GM18868 (cell line): ENCODE measurements at regions not wholly inside any gene's neighbourhood (a gene's known extent, or its start where the extent isn't known, plus 50 kb on each side); places are given as distances from the start of the nearest gene placed in this dataset.
"Not testable (repeated sequence)": the region's sequence is repeated elsewhere in the genome, so short reads cannot be mapped to it uniquely, and the experiment has no call there.

Source experiments
- ATAC-seq: cut with Tn5 transposase; IDR thresholded peaks from one replicate; pipeline ENCODE4 v1.9.1; 2021; ENCODE audit warnings: mild to moderate bottlenecking, moderate library complexity; ENCODE audit not compliant: unreplicated experiment

GRCh38 chr1:149635290-149635899, 51.7 kb downstream of the PPIAL4C start:
- not testable (repeated sequence) for ATAC-seq

DNA sequence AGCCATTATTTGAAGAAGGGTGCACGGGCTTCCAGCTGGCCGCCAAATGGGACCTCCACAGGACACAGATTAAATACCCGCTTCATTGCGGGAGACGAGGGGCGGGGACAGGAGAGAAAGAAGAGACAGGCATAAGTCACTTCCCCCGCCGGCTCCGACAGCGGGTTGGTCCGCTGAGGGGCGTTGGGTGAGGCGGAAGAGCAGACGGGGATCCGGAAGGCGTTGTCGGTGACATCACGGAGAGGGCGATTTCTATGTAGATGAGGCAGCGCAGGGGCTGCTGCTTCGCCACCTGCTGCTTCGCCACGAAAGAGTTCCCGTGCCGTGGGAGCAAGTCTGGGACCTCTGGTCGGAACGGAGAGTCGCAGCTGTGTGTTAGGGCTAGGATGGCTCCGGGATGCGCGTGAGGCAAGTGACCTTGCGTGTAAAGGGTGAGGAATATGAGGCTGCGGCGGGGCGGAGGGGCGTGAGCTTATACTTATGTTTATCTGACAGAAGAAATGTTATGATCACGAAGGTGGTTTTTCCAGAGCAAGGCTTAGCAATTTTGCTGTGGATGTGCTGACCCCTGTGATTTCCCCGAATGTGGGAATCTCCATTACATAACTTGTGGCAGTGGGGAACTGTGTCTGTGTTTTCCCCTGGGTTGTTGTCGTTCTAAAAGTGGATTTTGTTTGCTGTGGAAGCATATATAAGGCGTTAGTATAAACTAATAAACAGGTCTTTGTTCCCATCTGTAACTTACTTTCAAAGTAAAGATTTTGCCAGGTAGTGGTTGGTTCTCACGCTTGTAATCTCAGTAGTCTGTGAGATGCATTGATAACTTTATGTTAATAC, 52.9 kb downstream of the PPIAL4C start:
- ATAC-seq = peak; percentile 84

DNA sequence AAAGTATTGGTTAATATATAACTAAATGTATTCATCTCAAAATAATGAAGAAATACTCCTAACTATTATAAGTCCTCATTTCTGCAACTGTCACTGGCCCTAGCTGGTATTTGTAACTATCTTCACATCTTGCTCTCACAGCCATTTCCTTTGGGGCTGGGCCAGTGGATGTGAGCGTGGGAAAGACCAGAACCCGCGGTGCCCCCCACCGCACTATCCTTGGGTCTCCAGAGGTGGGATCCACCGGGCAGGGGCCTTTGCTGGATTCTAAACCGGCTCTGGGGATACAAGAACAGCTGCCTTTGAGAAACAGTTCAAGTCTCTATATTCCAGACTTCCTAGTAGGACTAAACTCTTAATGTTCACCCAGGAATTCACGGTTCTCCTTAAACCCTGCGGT, 54.8 kb downstream of the PPIAL4C start:
- ATAC-seq = not testable (repeated sequence)

GRCh38 chr1:149638901-149639658, 55.4 kb downstream of the PPIAL4C start:
- not testable (repeated sequence) for ATAC-seq

DNA sequence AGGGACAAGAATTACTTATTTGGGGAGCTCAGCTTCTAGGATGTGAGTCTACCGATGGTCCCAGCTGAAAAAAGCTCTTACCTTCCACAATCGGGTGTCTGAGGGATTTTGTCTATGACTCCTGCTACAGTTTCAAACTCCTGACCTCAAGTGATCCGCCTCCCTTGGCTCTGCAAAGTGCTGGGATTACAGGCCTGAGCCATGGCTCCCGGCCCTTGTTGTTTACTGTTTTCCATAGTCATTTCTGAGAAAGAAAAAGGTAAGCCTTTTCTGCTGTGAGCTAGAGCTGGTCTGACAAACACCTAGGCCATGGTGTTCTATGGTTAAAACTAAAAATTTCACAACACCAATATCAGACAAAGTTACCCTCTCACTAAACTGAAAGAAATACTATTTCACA, 57.5 kb downstream of the PPIAL4C start:
- not testable (repeated sequence) for ATAC-seq

GRCh38 chr1:149644818-149645217, 61.2 kb downstream of the PPIAL4C start:
- ATAC-seq = not testable (repeated sequence)

DNA sequence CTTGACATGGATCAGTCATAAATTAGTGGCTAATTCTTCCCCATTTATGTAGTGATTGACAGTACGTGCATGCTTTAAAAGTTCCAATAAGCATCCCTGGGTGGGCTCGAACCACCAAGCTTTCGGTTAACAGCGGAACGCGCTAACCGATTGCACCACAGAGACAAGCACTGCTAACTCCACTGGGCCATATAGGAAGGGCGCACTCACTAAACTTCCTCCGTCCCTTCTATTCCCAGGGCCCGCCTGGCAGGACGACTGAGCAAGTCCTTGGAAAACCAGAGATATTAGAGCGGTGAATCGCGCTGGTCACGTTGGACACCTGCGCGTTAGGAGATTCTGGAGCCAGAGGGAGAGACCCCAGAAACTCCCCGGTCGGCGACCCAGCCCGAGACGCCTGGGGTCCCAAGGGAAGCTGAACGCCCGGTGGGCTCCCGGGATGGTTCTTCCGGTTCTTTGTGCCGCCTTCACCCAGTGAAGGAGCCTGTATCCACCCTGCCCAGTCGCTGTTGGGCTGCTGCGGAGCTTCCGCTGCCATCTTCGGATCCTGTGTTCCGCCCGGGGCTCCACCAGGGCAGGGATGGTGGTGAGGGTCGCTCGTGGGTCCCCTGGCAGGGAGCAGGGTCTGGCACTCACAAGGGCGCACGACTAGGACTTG, 62.8 kb downstream of the PPIAL4C start:
- not testable (repeated sequence) for ATAC-seq

- not testable (repeated sequence) for ATAC-seq
These were observed 63.3 kb downstream of the PPIAL4C start for GRCh38 chr1:149647018-149647373.

DNA sequence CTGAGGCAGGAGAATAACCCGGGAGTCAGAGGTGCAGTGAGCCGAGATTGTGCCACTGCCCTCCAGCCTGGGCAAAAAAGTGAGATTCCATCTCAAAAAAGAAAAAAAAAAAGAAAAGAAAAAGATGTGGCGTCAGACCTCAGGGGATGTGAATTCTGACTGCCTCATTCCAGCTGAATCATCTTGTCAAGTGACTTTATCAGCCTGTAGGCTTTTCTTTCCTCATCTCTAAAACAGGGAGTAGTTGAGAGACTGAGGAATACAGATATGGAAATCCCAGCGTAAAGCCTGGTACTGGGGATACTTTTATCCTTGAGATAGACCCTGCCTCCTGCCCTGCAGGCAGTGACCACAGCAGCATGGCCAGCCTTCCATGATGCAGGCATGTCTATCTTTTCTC, 74.1 kb downstream of the PPIAL4C start:
- ATAC-seq = not testable (repeated sequence)

DNA sequence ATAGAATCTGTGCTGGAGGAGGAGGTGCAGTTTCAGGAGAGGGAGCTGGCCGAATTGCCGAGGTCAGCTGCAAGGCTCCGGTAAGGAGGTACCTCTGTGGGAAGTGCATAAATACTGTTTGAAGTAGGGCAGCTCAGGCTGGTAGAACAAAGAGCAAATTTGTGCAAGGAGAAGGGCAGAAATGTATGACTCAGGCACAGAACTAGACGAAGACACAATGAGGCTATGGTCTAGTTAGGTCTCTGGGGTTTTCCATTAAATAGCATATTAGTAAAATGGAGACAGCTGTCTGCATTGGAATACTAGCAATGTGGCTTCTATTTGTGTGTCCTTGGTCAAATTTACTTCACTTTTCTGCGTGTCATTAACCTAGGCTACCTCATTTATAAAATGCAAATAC, 74.5 kb downstream of the PPIAL4C start:
- not testable (repeated sequence) for ATAC-seq

GRCh38 chr1:149664624-149665023, 81.0 kb downstream of the PPIAL4C start:
- ATAC-seq = not testable (repeated sequence)

DNA sequence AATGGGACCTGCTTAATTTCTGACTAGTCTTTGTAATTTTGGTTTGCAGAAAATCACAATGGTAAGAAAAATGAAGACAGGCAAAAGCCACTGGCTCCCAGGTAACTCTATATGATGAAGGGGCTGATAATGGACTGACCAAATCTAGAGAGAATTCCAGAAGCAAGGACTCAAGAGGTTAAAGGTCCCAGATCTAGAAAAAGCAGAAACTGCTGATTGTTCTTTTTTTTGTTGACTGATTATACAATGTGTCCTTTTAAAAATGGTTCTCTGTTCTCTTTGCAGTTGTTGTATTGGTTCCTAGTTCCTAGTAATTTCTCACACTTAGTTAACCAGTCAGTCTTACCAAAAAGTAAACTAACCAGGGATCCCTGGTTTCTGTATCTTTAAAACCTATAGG, 81.4 kb downstream of the PPIAL4C start:
- not testable (repeated sequence) for ATAC-seq

- not testable (repeated sequence) for ATAC-seq
These were observed 81.9 kb downstream of the PPIAL4C start for GRCh38 chr1:149665528-149665927.

DNA sequence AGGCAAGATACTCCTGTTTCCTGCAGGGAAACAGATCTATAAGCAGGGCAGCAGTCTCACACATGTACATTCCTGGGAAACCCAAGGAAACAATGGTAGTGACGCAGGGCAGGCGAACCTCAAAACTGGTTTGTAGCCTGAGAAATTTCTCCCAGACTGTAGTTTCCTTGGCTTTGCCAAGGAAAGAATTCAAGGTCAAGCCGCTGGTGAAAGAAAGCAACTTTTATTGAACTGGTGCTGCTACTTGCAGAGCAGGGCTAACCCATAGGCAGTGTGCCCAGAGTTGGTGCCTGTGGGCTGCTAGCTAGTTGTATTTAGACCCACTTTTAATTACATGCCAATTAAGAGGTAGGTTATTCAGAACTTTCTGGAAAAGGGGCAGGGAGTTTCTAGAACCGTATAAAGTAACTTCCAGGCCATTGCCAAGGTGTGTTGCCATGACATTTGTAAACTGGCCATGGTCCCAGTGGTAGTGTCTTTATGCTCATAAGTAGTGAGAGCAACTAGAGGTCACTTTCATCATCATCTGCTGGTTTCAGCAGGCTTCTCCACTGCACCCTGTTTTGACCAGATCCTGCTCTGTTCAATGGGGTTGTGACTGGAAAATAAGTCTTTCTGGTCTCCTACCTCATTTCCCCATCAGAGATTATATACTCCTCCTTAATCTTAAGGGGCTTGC, 89.7 kb downstream of the PPIAL4C start:
- not testable (repeated sequence) for ATAC-seq

DNA sequence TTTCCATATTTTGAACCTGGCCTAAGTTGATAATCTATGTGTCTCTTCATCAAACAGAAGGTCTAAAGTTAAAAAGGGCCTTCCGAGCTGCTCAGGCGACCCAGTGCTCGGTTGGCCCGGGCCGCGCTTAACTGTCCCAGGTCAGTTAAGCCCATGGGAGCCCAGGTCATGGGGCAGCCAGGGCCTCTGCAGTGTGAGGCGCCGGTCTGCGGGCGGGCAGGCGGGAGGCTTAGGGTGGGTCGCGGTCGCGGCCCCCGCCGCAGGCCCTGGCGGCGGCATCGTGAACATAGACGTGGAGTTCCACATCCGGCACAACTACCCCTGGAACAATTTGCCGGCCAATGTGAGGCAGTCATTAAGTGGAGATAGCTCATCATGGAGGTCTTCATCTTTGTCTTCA, 91.3 kb downstream of the PPIAL4C start:
- ATAC-seq = not testable (repeated sequence)

DNA sequence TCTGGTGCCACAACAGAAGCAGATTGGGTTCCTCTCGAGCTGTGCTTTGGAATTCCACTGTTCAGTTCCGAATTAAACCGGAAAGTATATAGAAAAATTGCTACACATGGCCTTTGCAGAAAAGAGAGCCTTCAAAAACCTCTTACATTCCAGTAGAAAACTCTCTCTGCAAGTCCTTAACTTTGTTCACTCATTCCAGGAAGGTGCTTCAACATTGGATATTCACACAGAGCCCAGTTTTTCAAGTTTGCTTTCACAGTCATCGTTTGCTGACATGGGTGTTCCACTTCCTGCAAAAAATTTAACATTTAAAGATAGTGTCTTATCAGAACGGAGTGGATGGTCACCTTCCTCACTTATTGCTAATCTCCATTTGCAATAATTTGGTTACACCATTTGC, 93.7 kb downstream of the PPIAL4C start:
- ATAC-seq = not testable (repeated sequence)

DNA sequence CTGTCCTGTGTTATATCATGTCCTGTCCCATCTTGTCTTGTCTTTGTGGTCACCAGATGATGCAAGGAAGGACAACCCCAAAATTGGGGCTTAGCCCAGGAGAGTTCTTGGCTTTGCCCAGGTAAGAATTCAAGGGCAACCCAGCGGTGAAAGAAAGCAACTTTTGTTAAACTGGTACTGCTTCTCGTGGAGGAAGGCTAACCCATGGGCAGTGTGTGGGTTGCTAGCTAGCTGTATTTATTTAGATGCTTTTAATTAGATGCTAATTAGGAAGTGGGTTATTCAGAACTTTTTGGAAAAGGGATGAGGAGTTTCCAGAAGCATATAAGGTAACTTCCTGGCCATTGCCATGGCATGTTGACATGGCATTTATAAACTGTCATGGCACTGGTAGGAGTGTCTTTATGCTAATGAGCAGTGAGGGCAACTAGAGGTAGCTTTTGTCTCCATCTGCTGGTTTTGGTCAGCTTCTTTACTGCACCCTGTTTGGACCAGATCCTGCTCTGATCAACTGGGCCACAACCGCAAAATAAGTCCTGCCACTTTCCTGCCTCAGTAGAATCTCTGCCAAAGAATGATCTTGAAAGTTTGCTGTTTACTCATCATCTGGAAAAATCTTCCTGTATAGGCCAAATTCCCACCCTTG, 95.8 kb upstream of the FCGR1A start:
- peak; percentile 64 for ATAC-seq

GRCh38 chr1:149691399-149691798, 91.1 kb upstream of the FCGR1A start:
- ATAC-seq = not testable (repeated sequence)

GRCh38 chr1:149692804-149693539, 89.5 kb upstream of the FCGR1A start:
- ATAC-seq = not testable (repeated sequence)
